HepG2 (cell line): ENCODE measurements at regions not wholly inside any gene's neighbourhood (a gene's known extent, or its start where the extent isn't known, plus 50 kb on each side); places are given as distances from the start of the nearest gene placed in this dataset.

Experiments used
- ATAC-seq: fragments of 200-7000 bp; cut with Tn5 transposase; 3 replicates; pipeline ENCODE4 v1.9.1; 2020; ENCODE audit warnings: mild to moderate bottlenecking, moderate library complexity
- BruUV-seq: library from RNA; stranded (reverse); fragments of 400-500 nt; replicated peaks from 2 replicates; lab custom pipeline; 2021; lab: Mats Ljungman, UMichigan
- CTCF ChIA-PET: fragments of 300-600 bp; formaldehyde crosslinking; extraction: SDS; loops from one replicate; lab custom pipeline; 2021; ENCODE audit warnings: low total read pairs, inconsistent platforms, low intra/inter-chr PET ratio; lab: Yijun Ruan, JAX
- POLR2A ChIA-PET: fragments of 350-600 bp; sonication (Branson Sonifier 250); formaldehyde crosslinking; loops from one replicate; lab custom pipeline; 2020; ENCODE audit warnings: antibody characterized with exemption, inconsistent platforms; lab: Yijun Ruan, JAX
- DNase-seq: peaks from one replicate; pipeline ENCODE4 v3.0.0-alpha.2; 2015; ENCODE audit warnings: low spot score
- FAIRE-seq: peaks from 3 replicates; lab custom pipeline; 2011; peaks lifted over from hg19 to GRCh38; lab: Jason Lieb, UNC
- H2AFZ ChIP-seq: one replicate; pipeline ENCODE4 v1.6.1; 2011; ENCODE audit warnings: low read length, inconsistent platforms
- H3K27ac ChIP-seq: fragments of 300-600 bp; 3 replicates; pipeline ENCODE4 v1.8.0; 2011; ENCODE audit warnings: mixed run types, mild to moderate bottlenecking, mixed read lengths, low read length, inconsistent platforms; ENCODE audit not compliant: insufficient read depth; ENCODE audit errors: extremely low read length
- H3K27me3 ChIP-seq, 2 experiments: fragments of 200-600 bp in 1 of 2; 2 replicates in 1 of 2; 3 replicates in 1 of 2; pipeline versions ENCODE4 v1.6.0 to v1.8.0; 2011; ENCODE audit warnings: low read length in 2 of 2, mild to moderate bottlenecking in 2 of 2, moderate library complexity in 2 of 2, inconsistent platforms in 1 of 2; ENCODE audit not compliant: insufficient read depth in 2 of 2, control insufficient read depth in 1 of 2
- H3K36me3 ChIP-seq, 2 experiments: fragments of 200-600 bp in 1 of 2; replicated peaks in 1 of 2; 2 replicates in 1 of 2; 3 replicates in 1 of 2; pipeline versions ENCODE4 v1.5.1 to v1.8.0; 2011; ENCODE audit warnings: low read length in 2 of 2, inconsistent platforms in 1 of 2; ENCODE audit not compliant: insufficient read depth in 2 of 2, control insufficient read depth in 1 of 2
- H3K4me1 ChIP-seq: 2 replicates; pipeline ENCODE4 v1.5.1; 2012; ENCODE audit warnings: low read length, inconsistent platforms; ENCODE audit not compliant: insufficient read depth
- H3K4me2 ChIP-seq: 2 replicates; pipeline ENCODE4 v1.6.0; 2011; ENCODE audit warnings: low read depth, low read length, inconsistent platforms
- H3K4me3 ChIP-seq, 3 experiments: fragments of 200-600 bp in 1 of 3; sonication (generic), shearing (Covaris generic) in 1 of 3; replicated peaks in 1 of 3; 2 replicates each; pipeline ENCODE4 v1.5.1; 2011 to 2016; ENCODE audit warnings: low read length in 3 of 3, inconsistent platforms in 2 of 3, low read depth in 2 of 3, mild to moderate bottlenecking in 2 of 3, control low read depth in 1 of 3, mixed read lengths in 1 of 3; ENCODE audit not compliant: insufficient read depth in 1 of 3
- H3K79me2 ChIP-seq: one replicate; pipeline ENCODE4 v1.6.1; 2011; ENCODE audit warnings: low read length, inconsistent platforms; ENCODE audit not compliant: insufficient read depth
- H3K9ac ChIP-seq: 2 replicates; pipeline ENCODE4 v1.6.0; 2011; ENCODE audit warnings: mild to moderate bottlenecking, low read depth, low read length, inconsistent platforms; ENCODE audit not compliant: insufficient read depth
- H3K9me3 ChIP-seq: 2 replicates; pipeline ENCODE4 v1.5.1; 2012; ENCODE audit warnings: mild to moderate bottlenecking, low read length
- H4K20me1 ChIP-seq: 2 replicates; pipeline ENCODE4 v1.6.0; 2011; ENCODE audit warnings: inconsistent platforms, mild to moderate bottlenecking, low read length, moderate library complexity; ENCODE audit not compliant: insufficient read depth
- AHDC1 ChIP-seq: sonication (generic); formaldehyde crosslinking; IDR thresholded peaks from 2 replicates; pipeline ENCODE4 v1.5.1; 2020; ENCODE audit warnings: mild to moderate bottlenecking, missing genetic modification reagents, borderline replicate concordance
- ARID5B ChIP-seq: IDR thresholded peaks from 2 replicates; pipeline ENCODE4 v1.4.0; 2020; ENCODE audit warnings: mild to moderate bottlenecking, missing genetic modification reagents
- CEBPB ChIP-seq: IDR thresholded peaks from 2 replicates; pipeline ENCODE4 v1.6.1; 2011; ENCODE audit warnings: low read depth, low read length, improper control_type of control experiment, borderline replicate concordance
- CHD2 ChIP-seq: IDR thresholded peaks from 2 replicates; pipeline ENCODE4 v1.6.1; 2011; ENCODE audit warnings: low read depth, low read length, improper control_type of control experiment
- EP300 ChIP-seq, 3 experiments: sonication (generic) in 1 of 3; formaldehyde crosslinking in 1 of 3; IDR thresholded peaks; 2 replicates each; pipeline versions ENCODE4 v1.5.1 to v1.6.1; 2011 to 2020; ENCODE audit warnings: low read depth in 2 of 3, low read length in 2 of 3, borderline replicate concordance in 1 of 3, improper control_type of control experiment in 1 of 3, mild to moderate bottlenecking in 1 of 3, missing genetic modification reagents in 1 of 3, moderate library complexity in 1 of 3
- FOXA3 ChIP-seq: IDR thresholded peaks from 2 replicates; pipeline ENCODE4 v1.6.1; 2016; ENCODE audit warnings: missing genetic modification reagents, missing compliant biosample characterization
- GATAD2A ChIP-seq: IDR thresholded peaks from 2 replicates; pipeline ENCODE4 v1.6.1; 2016
- HMG20A ChIP-seq: IDR thresholded peaks from 2 replicates; pipeline ENCODE4 v1.6.1; 2016; ENCODE audit warnings: borderline replicate concordance
- KAT8 ChIP-seq: IDR thresholded peaks from 2 replicates; pipeline ENCODE4 v1.6.1; 2016; ENCODE audit warnings: missing genetic modification reagents, missing compliant biosample characterization
- NFIC ChIP-seq: IDR thresholded peaks from 2 replicates; pipeline ENCODE4 v1.6.1; 2012; ENCODE audit warnings: mild to moderate bottlenecking, low read length, inconsistent platforms
- NR2F2 ChIP-seq: IDR thresholded peaks from 2 replicates; pipeline ENCODE4 v1.6.1; 2012; ENCODE audit warnings: low read depth, inconsistent platforms, borderline replicate concordance
- RARA ChIP-seq: IDR thresholded peaks from 2 replicates; pipeline ENCODE4 v1.6.1; 2016; ENCODE audit warnings: missing genetic modification reagents, missing compliant biosample characterization
- RXRB ChIP-seq: IDR thresholded peaks from 2 replicates; pipeline ENCODE4 v1.6.1; 2016; ENCODE audit warnings: borderline replicate concordance, missing genetic modification reagents, missing compliant biosample characterization
- SOX5 ChIP-seq: IDR thresholded peaks from 2 replicates; pipeline ENCODE4 v1.6.1; 2016; ENCODE audit warnings: borderline replicate concordance
- ZBTB38 ChIP-seq: sonication (generic); formaldehyde crosslinking; IDR thresholded peaks from 2 replicates; pipeline ENCODE4 v1.5.1; 2020; ENCODE audit warnings: mild to moderate bottlenecking, missing genetic modification reagents
- ZKSCAN1 ChIP-seq: fragments of 150-350 bp; IDR thresholded peaks from 2 replicates; pipeline ENCODE4 v1.6.1; 2014; ENCODE audit warnings: low read length
- ZNF746 ChIP-seq: sonication (generic); formaldehyde crosslinking; IDR thresholded peaks from 2 replicates; pipeline ENCODE4 v1.8.0; 2022; ENCODE audit warnings: mild to moderate bottlenecking, missing genetic modification reagents
- WGBS: methylation state at CpG from one replicate; pipeline ENCODE4 v1.1.6; 2017; ENCODE audit warnings: low lambda C conversion rate; 5-methylcytosine and 5-hydroxymethylcytosine counted together
- in situ Hi-C: cut with HindIII; loops from 2 replicates; pipeline ENCODE4 v1.10.0; 2017; ENCODE audit warnings: low pct_unique_long_range_greater_than_20kb; ENCODE audit not compliant: extremely low pct_ligation_motif_present
- intact Hi-C: fragments of 100-400 bp; cut with micrococcal nuclease; formaldehyde crosslinking; loops from one replicate; pipeline ENCODE4 v1.10.0; 2022; ENCODE audit not compliant: unreplicated experiment

- no peak overlapping the region for H3K4me2 ChIP-seq
- H3K4me3 ChIP-seq = no peak overlapping the region
- ATAC-seq (no peak), FAIRE-seq (no peak), DNase-seq (peak; percentile 8)
- no peaks in the 10 kb centered on the region for H3K36me3 ChIP-seq
- H3K79me2 ChIP-seq = no peaks in the 10 kb centered on the region
- POLR2A ChIA-PET = no interaction called here
- 3% methylated on average over 2 of the region's 2 CpGs for WGBS
- CTCF ChIA-PET = no interaction called here
- no TSS peak for BruUV-seq
- no peaks in the 10 kb centered on the region for H3K27me3 ChIP-seq
- H3K9ac ChIP-seq = no peak overlapping the region
- H2AFZ ChIP-seq = no peak overlapping the region
- peak overlapping the region; percentile 68 for H3K27ac ChIP-seq
- no peaks in the 10 kb centered on the region for H3K9me3 ChIP-seq
- intact Hi-C loops (loop anchor here (5.0 to 10.0 kb wide), 3 partner anchors 189 to 1123 kb away; partner anchors contain the start of genes AASDHPPT, CWF19L2 and KBTBD3), in situ Hi-C loops (no loop called here)
- no peaks in the 10 kb centered on the region for H4K20me1 ChIP-seq
- peaks cover 47% of the 10 kb centered on the region for H3K4me1 ChIP-seq
- no peak for TF ChIP-seq ZBTB38 (CRISPR knock-in tag)
- peak; percentile 56 for TF ChIP-seq ARID5B (CRISPR knock-in tag)
- TF ChIP-seq EP300 (IDR thresholded peaks at IDR 0.05; ENCODE audit: low read depth in 2 of 2, low read length in 2 of 2) = peak in 1 of 2 experiments; percentile 53; a peak in 1 of 4 replicates
- TF ChIP-seq EP300 (CRISPR knock-in tag; IDR thresholded peaks at IDR 0.05; ENCODE audit: borderline replicate concordance) = no peak
- TF ChIP-seq ZKSCAN1 = no peak
- TF ChIP-seq CHD2 = no peak
- TF ChIP-seq SOX5 (CRISPR knock-in tag) = peak; percentile 50; the same call in 1 of the 2 replicates
- TF ChIP-seq NR2F2 = peak; percentile 24; the same call in 1 of the 2 replicates
- peak; percentile 50; the same call in 1 of the 2 replicates for TF ChIP-seq FOXA3 (CRISPR knock-in tag)
- peak; percentile 15; the same call in 1 of the 2 replicates for TF ChIP-seq GATAD2A
- TF ChIP-seq ZNF746 (CRISPR knock-in tag) = no peak
- TF ChIP-seq HMG20A (CRISPR knock-in tag) = peak; percentile 55; the same call in 1 of the 2 replicates
- TF ChIP-seq CEBPB = no peak
- peak; percentile 68; the same call in 1 of the 2 replicates for TF ChIP-seq NFIC
- TF ChIP-seq RARA = peak; percentile 39; the same call in 1 of the 2 replicates
- peak; percentile 15; the same call in 1 of the 2 replicates for TF ChIP-seq RXRB (CRISPR knock-in tag)
- peak; percentile 71; the same call in 1 of the 2 replicates for TF ChIP-seq AHDC1
- 0 out of 2 replicates have a peak, but pooled peaks have one; percentile 12 for TF ChIP-seq KAT8 (CRISPR knock-in tag)
Observed at GRCh38 chr11:107197932-107198331, 179.7 kb upstream of the GUCY1A2 start.
